ENCODE measurements at regions not wholly inside any gene's neighbourhood (a gene's known extent, or its start where the extent isn't known, plus 50 kb on each side); places are given as distances from the start of the nearest gene placed in this dataset.

- TF ChIP-seq SNAPC4 (CRISPR knock-in tag; IDR thresholded peaks at IDR 0.05) (no peak), FOXK1 (CRISPR knock-in tag; IDR thresholded peaks at IDR 0.05; ENCODE audit: borderline replicate concordance, low read depth) (no peak), EHMT2 (IDR thresholded peaks at IDR 0.05; ENCODE audit: borderline replicate concordance, low read depth, low read length) (peak; percentile 88), ATF7-NPFF (CRISPR knock-in tag; IDR thresholded peaks at IDR 0.05; ENCODE audit: low read depth) (no peak), PRDM4 (CRISPR knock-in tag; IDR thresholded peaks at IDR 0.05; ENCODE audit: borderline replicate concordance) (no peak), NFIC (IDR thresholded peaks at IDR 0.05; ENCODE audit: low read length) (no peak), NCOA2 (CRISPR knock-in tag; IDR thresholded peaks at IDR 0.05) (no peak; the same call in 1 of the 2 replicates), NR2F6 (IDR thresholded peaks at IDR 0.05) (peak; percentile 74), NR2F6 (CRISPR knock-in tag; IDR thresholded peaks at IDR 0.05) (peak; percentile 86), ZBTB26 (CRISPR knock-in tag; IDR thresholded peaks at IDR 0.05; ENCODE audit: borderline replicate concordance) (no peak), AGO1 (IDR thresholded peaks at IDR 0.05; ENCODE audit: low read depth, low read length, poor library complexity, severe bottlenecking) (no peak), BCL3 (CRISPR knock-in tag; IDR thresholded peaks at IDR 0.05) (no peak), ATF6 (CRISPR knock-in tag; conservative IDR thresholded peaks at IDR 0.05) (no peak), SP4 (CRISPR knock-in tag; IDR thresholded peaks at IDR 0.05) (no peak), RFXANK (CRISPR knock-in tag; IDR thresholded peaks at IDR 0.05) (0 out of 2 replicates have a peak, but pooled peaks have one; percentile 60), SAP130 (CRISPR knock-in tag; IDR thresholded peaks at IDR 0.05; ENCODE audit: low read depth) (no peak), BHLHE40 (IDR thresholded peaks at IDR 0.05; ENCODE audit: low read length) (no peak), NCOA5 (CRISPR knock-in tag; IDR thresholded peaks at IDR 0.05) (no peak), TBX2 (CRISPR knock-in tag; IDR thresholded peaks at IDR 0.05; ENCODE audit: borderline replicate concordance) (no peak), ATM (IDR thresholded peaks at IDR 0.05; ENCODE audit: borderline replicate concordance) (no peak)
These were observed 116.3 kb upstream of the CHD6 start (continued) for GRCh38 chr20:41734506-41734945.
